ENCODE measurements at regions not wholly inside any gene's neighbourhood (a gene's known extent, or its start where the extent isn't known, plus 50 kb on each side); places are given as distances from the start of the nearest gene placed in this dataset.

GRCh38 chr3:43817825-43818224, 127.1 kb downstream of the ABHD5 start (continued):
- TF ChIP-seq ZNF462 (CRISPR knock-in tag; IDR thresholded peaks at IDR 0.05), result no peak

GRCh38 chr3:43818229-43818628, 127.5 kb downstream of the ABHD5 start:
- no peaks in the 10 kb centered on the region for H3K79me2 ChIP-seq (replicated peaks; ENCODE audit: insufficient read depth)
- H3K9me3 Mint-ChIP-seq, result no peaks in the 10 kb centered on the region
- peaks cover 5% of the 10 kb centered on the region; the same call in 1 of the 2 replicates for H3K4me1 ChIP-seq (ENCODE audit: insufficient read depth)
- H3K27me3 ChIP-seq (ENCODE audit: insufficient read depth), result no peaks in the 10 kb centered on the region
- no peaks in the 10 kb centered on the region for H3K36me3 Mint-ChIP-seq (ENCODE audit: low read depth)
- H3K9me2 ChIP-seq (ENCODE audit: insufficient read depth), result 0 out of 2 replicates have a peak, but pooled peaks cover 5% of the 10 kb centered on the region
- no peak overlapping the region for H3K27ac ChIP-seq (ENCODE audit: low read depth)
- no peak overlapping the region for H3K4me3 ChIP-seq
- TF ChIP-seq ZNF462 (CRISPR knock-in tag; IDR thresholded peaks at IDR 0.05) (no peak), CREB1 (CRISPR knock-in tag; IDR thresholded peaks at IDR 0.05; ENCODE audit: low read depth) (no peak)
- no peak for DNase-seq (ENCODE audit: low spot score)
- no peak overlapping the region for H3K27ac Mint-ChIP-seq
- H3K36me3 ChIP-seq (ENCODE audit: insufficient read depth), result no peaks in the 10 kb centered on the region
- no peak overlapping the region for H3K4me3 Mint-ChIP-seq
- no peaks in the 10 kb centered on the region for H3F3A ChIP-seq (replicated peaks; ENCODE audit: low read depth)
- H3K4me2 ChIP-seq, result no peak overlapping the region
- H3K4me1 Mint-ChIP-seq, result peaks cover 9% of the 10 kb centered on the region
- H2AFZ ChIP-seq, result no peak overlapping the region
- ATAC-seq, result no peak
- H4K20me1 ChIP-seq (replicated peaks; ENCODE audit: insufficient read depth), result no peaks in the 10 kb centered on the region
- peaks cover 6% of the 10 kb centered on the region for H3K27me3 Mint-ChIP-seq (ENCODE audit: insufficient read depth, low read depth, poor library complexity)
